Cardiac muscle cell (in vitro differentiated cells and primary cell): ENCODE measurements at regions not wholly inside any gene's neighbourhood (a gene's known extent, or its start where the extent isn't known, plus 50 kb on each side); places are given as distances from the start of the nearest gene placed in this dataset.

Source experiments
- DNase-seq, 2 donors: peaks; one replicate each; pipeline versions ENCODE4 v3.0.0 to v3.0.0-alpha.2; 2010 to 2017; ENCODE audit warnings: low read depth in 1 of 2, low spot score in 1 of 2
- H3K27ac ChIP-seq: fragments of 200-600 bp; sonication (generic); 2 replicates; pipeline ENCODE4 v1.5.1; 2016
- H3K27me3 ChIP-seq: fragments of 200-600 bp; sonication (generic); 2 replicates; pipeline ENCODE4 v1.6.0; 2016; ENCODE audit warnings: control low read depth
- H3K36me3 ChIP-seq: fragments of 200-600 bp; sonication (generic); 2 replicates; pipeline ENCODE4 v1.5.1; 2016; ENCODE audit warnings: control low read depth
- H3K4me1 ChIP-seq: fragments of 200-600 bp; sonication (generic); 2 replicates; pipeline ENCODE4 v1.8.1; 2017; ENCODE audit warnings: low read depth, mild to moderate bottlenecking, mixed run types
- H3K4me3 ChIP-seq: fragments of 200-600 bp; sonication (generic); 2 replicates; pipeline ENCODE4 v1.5.1; 2016; ENCODE audit warnings: mild to moderate bottlenecking
- H3K9me3 ChIP-seq: fragments of 200-600 bp; sonication (generic); 2 replicates; pipeline ENCODE4 v1.5.1; 2017; ENCODE audit warnings: low read depth, mild to moderate bottlenecking, control low read depth
- TF ChIP-seq, protein P1 (sequence below): IDR thresholded peaks from 2 replicates; pipeline ENCODE4 v1.5.1; 2012; ENCODE audit warnings: low read depth, mild to moderate bottlenecking, low read length

DNA sequence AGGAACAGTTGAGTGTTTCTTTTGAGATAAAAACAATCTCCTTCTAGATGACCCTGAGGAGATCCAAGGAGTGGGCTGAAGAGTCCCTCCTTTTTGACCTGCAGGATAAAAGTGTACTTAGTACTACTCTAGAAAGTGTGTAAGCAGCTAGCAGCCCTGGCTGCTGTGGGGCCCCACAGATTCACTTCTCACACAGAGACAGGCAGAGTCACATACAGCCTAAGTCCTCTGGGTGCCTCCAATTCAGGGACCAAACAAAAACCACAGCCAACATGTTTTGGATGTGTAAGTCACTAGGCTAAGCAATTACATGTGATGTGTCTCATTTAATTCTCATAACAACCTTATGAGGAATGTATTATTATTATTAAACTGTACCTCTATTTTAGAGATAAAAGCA, 97.1 kb downstream of the TMEM100 start:
- H3K4me1 ChIP-seq = no peaks in the 10 kb centered on the region
- H3K27ac ChIP-seq = no peak overlapping the region
- no peaks in the 10 kb centered on the region for H3K9me3 ChIP-seq
- H3K4me3 ChIP-seq = no peak overlapping the region
- TF ChIP-seq, protein P1, sequence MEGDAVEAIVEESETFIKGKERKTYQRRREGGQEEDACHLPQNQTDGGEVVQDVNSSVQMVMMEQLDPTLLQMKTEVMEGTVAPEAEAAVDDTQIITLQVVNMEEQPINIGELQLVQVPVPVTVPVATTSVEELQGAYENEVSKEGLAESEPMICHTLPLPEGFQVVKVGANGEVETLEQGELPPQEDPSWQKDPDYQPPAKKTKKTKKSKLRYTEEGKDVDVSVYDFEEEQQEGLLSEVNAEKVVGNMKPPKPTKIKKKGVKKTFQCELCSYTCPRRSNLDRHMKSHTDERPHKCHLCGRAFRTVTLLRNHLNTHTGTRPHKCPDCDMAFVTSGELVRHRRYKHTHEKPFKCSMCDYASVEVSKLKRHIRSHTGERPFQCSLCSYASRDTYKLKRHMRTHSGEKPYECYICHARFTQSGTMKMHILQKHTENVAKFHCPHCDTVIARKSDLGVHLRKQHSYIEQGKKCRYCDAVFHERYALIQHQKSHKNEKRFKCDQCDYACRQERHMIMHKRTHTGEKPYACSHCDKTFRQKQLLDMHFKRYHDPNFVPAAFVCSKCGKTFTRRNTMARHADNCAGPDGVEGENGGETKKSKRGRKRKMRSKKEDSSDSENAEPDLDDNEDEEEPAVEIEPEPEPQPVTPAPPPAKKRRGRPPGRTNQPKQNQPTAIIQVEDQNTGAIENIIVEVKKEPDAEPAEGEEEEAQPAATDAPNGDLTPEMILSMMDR = no peak
- H3K36me3 ChIP-seq = no peaks in the 10 kb centered on the region
- no peaks in the 10 kb centered on the region for H3K27me3 ChIP-seq
- no peak for DNase-seq

DNA sequence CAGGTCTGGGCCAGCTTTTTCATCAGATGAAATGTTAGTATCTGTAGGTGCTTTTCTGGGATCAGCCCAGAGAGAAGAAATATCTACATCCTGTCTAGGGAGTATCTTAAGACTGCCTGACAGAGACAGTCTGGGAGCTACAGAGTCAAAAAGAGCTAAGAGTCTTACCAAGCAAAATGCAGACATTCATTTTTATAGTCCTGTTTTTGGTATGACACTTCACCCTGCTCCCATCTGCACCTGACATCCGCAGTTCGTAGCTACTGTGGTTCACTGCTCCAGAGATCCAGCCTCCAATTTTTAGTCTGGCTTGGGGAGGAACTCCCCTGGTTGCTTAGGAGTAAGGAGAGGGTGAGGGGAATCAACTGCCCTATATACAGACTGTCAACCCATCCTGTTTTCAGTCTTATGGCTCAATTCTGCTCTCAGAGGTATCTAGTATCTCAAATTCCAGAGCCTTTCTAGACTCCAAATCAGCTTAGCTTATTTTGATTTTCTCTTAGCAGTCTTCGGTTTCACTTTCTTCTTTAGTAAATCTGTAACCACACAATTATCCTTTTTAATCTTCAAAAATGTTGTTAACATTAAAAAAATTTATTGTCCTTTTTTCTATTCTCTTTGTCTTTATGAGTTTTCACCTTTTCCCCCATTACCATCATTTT, 97.8 kb downstream of the TMEM100 start:
- no peak for DNase-seq
- TF ChIP-seq, protein P1 = no peak
- Histone ChIP-seq H3K36me3 (no peaks in the 10 kb centered on the region), H3K9me3 (no peaks in the 10 kb centered on the region), H3K27ac (no peak overlapping the region), H3K27me3 (no peaks in the 10 kb centered on the region), H3K4me3 (no peak overlapping the region), H3K4me1 (no peaks in the 10 kb centered on the region)

DNA sequence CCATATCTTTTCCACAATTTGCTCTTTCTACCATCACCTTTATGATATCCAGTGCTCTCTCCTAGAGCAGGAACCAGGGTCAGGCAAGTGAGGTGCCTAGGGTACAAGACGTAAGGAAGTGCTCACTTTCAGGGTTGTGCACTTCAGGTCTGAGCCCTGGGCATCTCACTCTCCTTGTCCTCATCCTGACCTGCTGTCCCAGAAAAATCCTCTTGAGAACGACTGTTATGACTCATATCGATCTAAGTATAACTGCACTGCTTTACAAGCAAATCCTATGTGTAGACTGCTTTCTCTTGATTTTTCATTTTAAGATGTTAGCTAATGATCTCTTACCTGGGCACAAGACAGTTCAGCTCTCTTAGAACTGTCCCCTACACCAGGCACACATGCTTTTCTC, 100.1 kb downstream of the TMEM100 start:
- DNase-seq = no peak
- no peak overlapping the region for H3K4me3 ChIP-seq
- no peaks in the 10 kb centered on the region for H3K27me3 ChIP-seq
- H3K36me3 ChIP-seq = no peaks in the 10 kb centered on the region
- H3K9me3 ChIP-seq = no peaks in the 10 kb centered on the region
- TF ChIP-seq, protein P1 = no peak
- no peaks in the 10 kb centered on the region for H3K4me1 ChIP-seq
- H3K27ac ChIP-seq = no peak overlapping the region

DNA sequence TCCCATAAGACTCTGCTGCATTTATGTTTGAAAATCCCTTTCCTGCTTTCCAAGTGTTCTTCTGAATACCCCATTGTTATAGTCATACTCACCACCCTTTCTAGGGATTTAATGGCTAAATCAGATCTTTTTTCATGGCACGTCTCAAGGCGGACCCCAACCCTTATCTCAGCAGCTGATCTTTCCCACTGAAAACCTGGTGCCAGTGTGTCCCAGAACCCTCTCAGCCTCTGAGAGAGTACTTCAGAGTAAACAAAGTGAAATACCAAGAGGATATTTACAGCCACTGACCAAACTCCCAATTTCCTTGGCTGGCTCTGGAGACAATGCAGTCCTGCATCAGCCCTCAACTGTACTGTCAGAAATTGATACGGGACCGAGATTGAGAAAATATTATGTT, 101.7 kb downstream of the TMEM100 start:
- Histone ChIP-seq H3K4me3 (no peak overlapping the region), H3K9me3 (no peaks in the 10 kb centered on the region), H3K27ac (no peak overlapping the region), H3K36me3 (no peaks in the 10 kb centered on the region), H3K4me1 (no peaks in the 10 kb centered on the region), H3K27me3 (no peaks in the 10 kb centered on the region)
- TF ChIP-seq, protein P1 = no peak
- DNase-seq = no peak

DNA sequence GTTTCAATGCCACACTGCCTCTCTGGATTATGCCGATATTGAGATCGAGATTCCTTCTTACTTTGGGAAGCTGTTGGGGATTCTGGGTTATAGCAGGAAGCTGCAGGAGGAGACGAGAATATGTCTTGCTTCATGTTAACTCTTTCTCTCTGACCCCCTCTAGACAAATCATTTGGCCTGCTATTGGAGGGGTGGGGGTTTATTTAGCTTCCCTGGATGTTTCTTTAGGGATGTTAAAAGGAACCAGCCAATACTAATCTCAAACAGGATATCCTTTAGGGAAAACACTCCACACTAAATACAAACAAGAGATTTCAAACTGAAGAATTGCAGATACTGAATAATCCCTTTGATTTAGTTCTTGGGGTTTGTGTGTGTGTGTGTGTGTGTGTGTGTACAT, 102.6 kb downstream of the TMEM100 start:
- TF ChIP-seq, protein P1 = no peak
- Histone ChIP-seq H3K27me3 (no peaks in the 10 kb centered on the region), H3K27ac (no peak overlapping the region), H3K4me3 (no peak overlapping the region), H3K36me3 (no peaks in the 10 kb centered on the region), H3K9me3 (no peaks in the 10 kb centered on the region), H3K4me1 (no peaks in the 10 kb centered on the region)
- no peak for DNase-seq
